D341Med (cell line): ENCODE measurements at regions not wholly inside any gene's neighbourhood (a gene's known extent, or its start where the extent isn't known, plus 50 kb on each side); places are given as distances from the start of the nearest gene placed in this dataset.
A peak's percentile ranks its signal among the peaks of the same experiment; 100 is the strongest.
"Not testable (repeated sequence)": the region's sequence is repeated elsewhere in the genome, so short reads cannot be mapped to it uniquely, and the experiment has no call there.

ENCODE experiments used
- DNase-seq: peaks from one replicate; pipeline ENCODE4 v3.0.0; 2012; ENCODE audit warnings: low spot score

GRCh38 chr11:45384711-45385241 lies 98.6 kb upstream of the SYT13 start:
- no peak for DNase-seq

- DNase-seq = no peak
Observed at GRCh38 chr11:45384016-45384415, 97.9 kb upstream of the SYT13 start.

DNA sequence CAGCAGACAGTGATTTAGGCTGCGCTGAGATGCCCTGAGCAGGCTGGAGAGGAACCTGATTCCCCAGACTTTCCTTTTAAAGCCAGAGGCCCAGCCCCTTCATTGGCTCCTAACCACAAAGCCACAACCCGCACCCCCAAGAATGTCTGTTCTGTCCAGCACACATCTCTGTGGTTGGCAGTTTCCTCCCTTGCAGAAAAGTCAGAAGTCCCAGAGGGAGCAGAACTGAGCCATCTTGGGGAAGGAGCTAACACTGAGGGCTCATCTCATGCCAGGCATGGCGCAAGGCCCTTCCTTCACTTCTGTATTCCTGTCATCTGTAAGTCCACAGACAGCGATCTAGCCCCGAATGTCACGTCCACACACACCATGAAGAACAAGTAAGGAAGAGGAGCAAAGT lies 97.1 kb upstream of the SYT13 start:
- no peak for DNase-seq

- DNase-seq = no peak
Observed at GRCh38 chr11:45382133-45382878, 96.2 kb upstream of the SYT13 start.

DNA sequence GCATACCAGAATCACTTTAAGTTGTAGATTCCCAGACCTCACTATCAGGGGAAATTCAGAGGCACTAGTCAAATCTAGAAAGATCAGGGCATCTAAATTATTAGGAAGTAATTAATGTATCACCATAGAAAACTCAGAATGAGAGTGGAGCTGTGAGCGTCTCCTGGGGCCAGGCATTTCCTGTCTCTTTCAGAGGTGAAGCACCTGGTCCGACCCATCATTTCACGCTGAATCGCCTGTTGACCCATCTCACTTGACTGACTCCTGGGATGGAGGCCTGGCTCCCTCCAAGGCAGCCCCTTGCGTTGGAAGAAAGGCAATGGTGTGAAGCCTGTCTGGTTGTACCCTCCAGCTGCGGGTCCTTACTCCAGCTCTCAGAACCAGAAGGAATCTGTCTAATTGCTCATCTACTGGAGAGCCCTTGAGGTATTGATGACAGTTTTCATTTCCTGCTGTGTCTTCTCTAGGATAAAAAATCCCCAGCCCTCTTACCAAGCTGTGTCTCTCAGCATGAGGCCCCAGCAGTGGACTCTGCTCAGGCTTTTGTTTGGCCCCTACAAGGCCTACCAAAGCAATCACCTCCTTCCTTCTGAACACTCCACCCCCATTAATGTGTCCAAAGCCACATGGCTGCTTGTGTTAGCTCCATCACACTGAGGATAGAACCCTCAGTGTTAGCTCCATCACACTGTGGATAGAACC lies 93.2 kb upstream of the SYT13 start:
- no peak for DNase-seq

- no peak for DNase-seq
Observed at GRCh38 chr11:45378516-45378915, 92.4 kb upstream of the SYT13 start.

DNA sequence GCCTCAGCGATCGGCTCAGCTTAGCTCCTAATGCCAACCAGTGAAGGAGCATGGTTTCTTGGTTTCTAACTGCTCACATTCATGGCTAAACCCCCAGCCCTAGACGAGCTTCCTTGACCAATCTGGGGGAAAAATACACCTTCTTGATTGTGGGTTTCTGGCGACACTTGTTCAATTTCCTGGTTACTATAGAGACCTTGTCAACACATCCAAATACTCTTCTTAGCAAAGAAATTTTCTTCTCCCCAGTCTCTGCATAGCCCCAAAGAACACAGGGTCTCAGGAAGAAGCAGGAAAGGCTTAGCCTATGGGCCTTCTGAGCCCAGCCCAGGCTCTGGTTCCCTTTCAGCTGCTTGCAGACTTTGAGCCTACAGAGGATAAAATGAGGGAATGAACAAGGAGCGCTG lies 88.5 kb upstream of the SYT13 start:
- no peak for DNase-seq

GRCh38 chr11:45374130-45374529 lies 88.0 kb upstream of the SYT13 start:
- no peak for DNase-seq

DNA sequence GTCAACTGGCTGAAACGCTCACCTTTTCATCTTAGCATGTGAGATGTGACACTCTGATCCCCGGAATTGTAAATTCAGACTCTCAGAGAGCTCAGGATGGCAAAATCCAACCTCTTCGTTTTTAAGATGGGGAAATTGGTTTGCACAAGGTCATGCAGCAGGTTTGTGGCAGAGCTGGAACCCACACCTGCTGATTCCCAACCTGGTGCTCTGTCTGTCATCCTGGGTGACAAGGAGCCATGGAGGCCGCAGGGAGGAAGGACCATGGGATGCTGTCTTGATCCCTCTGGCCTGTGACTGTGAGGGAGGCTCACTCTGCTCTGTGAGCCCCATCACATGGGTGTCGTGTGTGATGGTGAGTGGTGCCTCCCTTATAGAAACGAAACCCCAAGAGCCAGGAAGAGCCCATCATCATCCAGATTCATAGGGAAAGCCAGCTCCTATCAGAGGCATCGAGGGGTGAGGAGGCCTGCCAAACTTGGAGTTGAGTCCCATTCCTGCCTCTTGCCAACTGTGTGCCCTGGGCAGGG lies 87.4 kb upstream of the SYT13 start:
- DNase-seq = no peak

- not testable (repeated sequence) for DNase-seq
Observed at GRCh38 chr11:45372414-45372813, 86.3 kb upstream of the SYT13 start.

- peak; percentile 83 for DNase-seq
Observed at GRCh38 chr11:45371251-45372115, 85.3 kb upstream of the SYT13 start.

- DNase-seq = no peak
Observed at GRCh38 chr11:45369313-45369712, 83.2 kb upstream of the SYT13 start.

DNA sequence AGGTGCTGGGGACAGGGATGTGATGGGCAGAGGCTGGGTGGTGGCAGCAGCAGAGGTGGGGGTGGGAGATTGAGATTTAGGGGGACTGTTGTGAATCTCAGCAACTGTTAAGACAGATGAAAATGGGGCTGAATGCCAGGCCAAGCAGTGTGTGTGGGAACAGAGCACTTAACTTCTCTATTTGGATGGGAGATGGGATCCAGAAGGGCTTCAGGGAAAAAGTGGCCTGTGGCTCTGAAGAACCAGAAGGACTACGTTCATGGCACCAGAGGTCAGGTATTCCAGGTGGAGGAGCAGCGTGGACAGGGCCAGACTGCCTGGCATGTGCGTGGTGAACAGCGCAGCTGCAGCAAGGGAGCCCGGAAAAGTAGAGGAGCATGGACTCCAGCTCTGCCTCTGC lies 82.6 kb upstream of the SYT13 start:
- no peak for DNase-seq

DNA sequence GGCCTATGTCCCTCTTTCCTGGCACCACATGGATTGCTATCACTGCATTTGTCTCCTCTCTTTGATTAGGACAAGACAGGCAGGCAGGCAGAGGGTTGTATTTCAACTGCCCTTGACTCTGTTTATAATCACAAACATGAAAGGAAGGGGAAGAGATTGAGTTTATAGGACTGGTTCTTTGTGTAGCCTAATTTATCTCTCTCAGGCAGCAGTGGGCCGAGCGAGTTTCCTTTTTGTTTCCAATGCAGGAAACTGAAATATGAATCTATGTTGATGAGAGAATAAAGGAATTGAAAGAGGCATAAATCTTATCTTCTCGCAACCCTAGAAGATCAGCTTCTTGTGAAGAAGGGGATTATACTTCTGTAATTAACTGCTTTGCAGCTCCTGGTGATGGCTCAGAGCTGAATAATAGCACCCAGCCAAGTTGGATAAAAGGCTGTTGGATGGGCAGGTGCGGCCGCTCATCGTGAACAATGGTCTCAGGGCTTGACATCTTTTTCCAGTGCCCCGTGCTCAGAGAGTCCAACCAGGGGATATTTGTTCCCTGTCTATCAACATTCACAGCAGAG lies 80.6 kb upstream of the SYT13 start:
- DNase-seq = peak; percentile 45

GRCh38 chr11:45365961-45366618 lies 79.9 kb upstream of the SYT13 start:
- DNase-seq = no peak

DNA sequence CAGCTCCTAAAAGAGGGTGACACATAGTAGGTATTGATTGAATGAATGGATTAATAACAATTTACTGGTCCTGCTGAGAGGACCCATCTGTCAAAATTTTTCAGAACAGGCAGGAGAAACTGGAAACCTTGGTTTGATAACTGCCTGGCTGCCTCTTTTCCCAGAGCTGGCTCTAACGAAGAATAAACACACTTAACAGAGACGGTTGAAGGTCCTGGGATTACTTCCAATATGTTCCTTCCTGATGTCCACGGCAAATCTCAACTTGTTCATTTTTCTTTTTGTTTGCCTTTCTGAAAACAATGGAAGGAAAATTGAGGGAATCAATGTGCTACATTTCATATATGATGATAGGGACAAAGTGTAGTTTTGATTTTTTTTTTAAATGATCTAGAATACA lies 76.5 kb upstream of the SYT13 start:
- no peak for DNase-seq

- DNase-seq = no peak
Observed at GRCh38 chr11:45361551-45361950, 75.4 kb upstream of the SYT13 start.

DNA sequence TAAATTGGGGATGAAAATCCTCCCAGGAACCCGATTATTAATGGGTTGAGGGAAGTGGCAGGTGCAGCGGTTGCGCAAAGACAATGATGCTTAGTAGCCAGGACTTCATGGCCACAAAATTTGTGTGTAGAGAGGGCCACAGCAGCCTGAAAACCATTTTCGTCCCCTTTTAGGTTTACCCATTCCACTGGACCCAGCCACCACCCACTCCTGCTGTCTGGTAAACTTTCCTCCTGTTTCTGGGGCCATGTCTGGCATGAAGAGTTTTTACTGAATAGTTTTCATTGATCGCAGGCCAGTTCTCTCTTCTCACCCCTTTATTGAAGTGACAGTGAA lies 69.5 kb upstream of the SYT13 start:
- no peak for DNase-seq

- DNase-seq = no peak
Observed at GRCh38 chr11:45354976-45355705, 69.0 kb upstream of the SYT13 start.

GRCh38 chr11:45348729-45349128 lies 62.6 kb upstream of the SYT13 start:
- DNase-seq = no peak
